Stimulated activated CD4-positive, alpha-beta T cell treated with anti-CD3 and anti-CD28 coated beads, Interleukin-4, amount 100 ng/mL, for 24 hours (primary cell): ENCODE measurements at regions not wholly inside any gene's neighbourhood (a gene's known extent, or its start where the extent isn't known, plus 50 kb on each side); places are given as distances from the start of the nearest gene placed in this dataset.
"Not testable (repeated sequence)": the region's sequence is repeated elsewhere in the genome, so short reads cannot be mapped to it uniquely, and the experiment has no call there.

Experiments
- DNase-seq: peaks from one replicate; pipeline ENCODE4 v3.0.0-alpha.2; 2020

DNA sequence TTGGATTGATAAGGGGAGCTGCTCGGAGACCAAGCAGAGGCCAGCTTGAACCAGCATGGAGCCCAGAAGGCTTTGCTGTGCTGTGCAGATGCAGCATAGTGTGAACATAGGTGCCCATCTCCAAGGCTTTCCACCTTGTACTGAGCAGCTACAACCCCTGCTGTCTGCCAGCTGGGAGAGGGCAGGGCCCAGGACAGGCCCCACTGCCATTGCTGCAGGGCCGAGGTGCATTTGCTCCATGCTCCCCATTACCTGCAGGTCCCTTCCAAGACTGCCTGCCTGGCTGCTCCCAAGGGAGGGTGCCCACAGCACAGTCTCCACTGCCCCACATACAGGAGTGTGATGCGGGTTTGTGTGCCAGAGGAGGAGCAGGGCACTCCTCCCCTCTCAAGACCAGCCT lies 1016.0 kb upstream of the INTU start:
- DNase-seq, result no peak

DNA sequence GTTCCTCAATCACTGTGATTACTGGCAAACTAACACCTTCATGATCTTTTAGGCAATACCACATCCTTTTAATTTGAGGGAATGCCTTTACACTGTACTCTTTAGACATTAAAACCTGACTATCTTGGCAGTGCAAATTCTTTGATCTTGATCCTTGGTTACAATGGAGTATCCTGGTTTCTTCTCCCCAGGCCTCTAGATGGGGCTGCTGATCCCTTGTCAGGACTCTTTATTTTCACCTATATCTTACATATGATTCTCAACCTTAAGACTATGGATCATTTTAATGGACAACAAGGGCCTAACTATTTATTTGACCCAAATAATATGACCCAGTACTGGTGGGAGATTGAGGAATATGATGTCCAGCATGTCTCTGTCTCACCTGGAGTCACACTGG lies 1005.5 kb upstream of the INTU start:
- DNase-seq, result no peak

DNA sequence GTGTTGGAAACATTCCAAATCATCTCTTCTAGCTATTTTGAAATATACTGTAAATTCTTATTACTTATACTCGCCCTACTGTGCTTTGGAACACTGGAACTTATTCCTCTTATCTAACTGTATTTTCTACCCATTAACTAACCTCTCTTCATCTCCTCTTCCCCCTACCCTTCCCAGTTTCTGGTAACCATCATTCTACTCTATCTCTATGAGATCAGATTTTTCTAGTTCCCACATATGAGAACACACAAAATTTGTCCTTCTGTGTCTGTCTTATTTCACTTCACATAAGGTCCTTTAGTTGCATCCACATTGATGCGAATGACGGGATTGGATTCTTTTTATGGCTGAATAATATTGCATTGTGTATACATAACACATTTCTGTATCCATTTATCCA lies 1003.8 kb upstream of the INTU start:
- no peak for DNase-seq

DNA sequence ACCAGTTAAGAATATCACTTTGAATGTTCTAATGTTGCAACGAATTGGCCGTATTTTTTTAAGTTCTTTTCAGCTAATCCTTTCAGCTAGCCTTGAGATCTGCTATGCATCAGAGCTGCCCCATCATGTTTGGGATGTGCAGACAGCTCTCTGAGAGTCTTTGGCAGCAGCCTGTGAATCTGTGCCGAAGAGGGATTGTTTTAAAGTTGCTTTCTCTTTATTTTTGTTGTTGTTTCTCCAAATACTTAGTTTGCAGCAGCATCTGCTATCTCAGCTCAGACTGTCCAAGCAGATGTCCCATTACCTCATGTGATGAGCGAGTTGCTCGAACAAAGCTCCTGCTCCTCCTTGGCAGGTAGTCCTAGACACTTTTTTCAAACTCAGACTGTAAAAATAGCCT lies 1002.5 kb upstream of the INTU start:
- no peak for DNase-seq

DNA sequence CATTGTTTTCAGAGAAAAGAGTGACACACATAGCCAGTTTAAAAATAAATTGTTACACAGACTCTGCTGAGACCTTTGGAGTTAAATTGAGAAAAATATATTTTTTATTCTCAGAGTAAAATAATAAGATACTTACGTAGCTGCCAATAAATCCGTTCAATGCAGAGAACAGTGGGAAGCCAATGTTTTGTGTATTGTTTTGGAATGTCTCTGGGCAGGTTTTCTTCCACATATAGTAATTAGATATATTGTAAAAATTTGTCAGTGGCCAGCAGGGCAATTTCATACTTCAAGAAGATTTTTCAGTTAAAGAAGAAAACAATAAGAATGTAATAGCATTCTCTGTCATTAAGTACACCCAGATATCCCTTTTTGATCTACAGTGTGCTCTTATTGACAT lies 999.5 kb upstream of the INTU start:
- DNase-seq, result no peak

DNA sequence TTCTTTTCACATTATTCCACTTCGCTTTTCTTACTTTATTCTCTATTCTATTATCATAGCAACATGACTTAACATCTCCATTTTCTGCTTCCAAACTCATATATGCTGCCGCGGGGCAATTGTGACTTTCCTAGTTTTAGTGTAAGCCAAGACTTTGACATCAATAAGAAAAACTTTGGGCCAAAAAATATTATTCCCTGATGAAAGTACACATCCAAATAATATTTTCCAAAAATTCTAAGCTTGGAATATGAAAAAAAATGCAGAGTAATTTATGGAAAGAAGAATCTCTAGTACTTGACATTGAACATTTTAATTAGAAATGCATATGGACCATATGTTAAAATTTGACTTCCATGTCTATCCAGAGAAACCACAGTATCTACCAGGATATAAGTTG lies 995.1 kb upstream of the INTU start:
- no peak for DNase-seq

DNA sequence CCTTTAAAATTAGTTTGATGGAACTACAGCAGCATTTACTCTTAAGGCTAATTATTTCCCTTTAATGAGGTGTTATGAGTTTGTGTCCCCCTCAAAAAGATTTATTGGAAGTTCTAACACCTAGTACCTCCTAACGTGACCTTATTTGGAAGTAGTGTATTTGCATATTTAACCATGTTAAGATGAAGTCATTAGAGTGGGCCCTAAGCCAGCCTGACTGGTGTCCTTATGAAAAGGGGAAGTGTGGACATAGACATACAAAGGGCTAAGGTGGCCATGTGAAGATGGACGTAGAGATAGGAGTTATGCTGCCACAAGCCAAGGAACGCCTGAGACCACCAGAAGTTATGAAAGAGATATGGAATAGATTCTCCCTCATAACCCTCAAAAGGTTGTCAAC lies 985.4 kb upstream of the INTU start:
- DNase-seq, result no peak

DNA sequence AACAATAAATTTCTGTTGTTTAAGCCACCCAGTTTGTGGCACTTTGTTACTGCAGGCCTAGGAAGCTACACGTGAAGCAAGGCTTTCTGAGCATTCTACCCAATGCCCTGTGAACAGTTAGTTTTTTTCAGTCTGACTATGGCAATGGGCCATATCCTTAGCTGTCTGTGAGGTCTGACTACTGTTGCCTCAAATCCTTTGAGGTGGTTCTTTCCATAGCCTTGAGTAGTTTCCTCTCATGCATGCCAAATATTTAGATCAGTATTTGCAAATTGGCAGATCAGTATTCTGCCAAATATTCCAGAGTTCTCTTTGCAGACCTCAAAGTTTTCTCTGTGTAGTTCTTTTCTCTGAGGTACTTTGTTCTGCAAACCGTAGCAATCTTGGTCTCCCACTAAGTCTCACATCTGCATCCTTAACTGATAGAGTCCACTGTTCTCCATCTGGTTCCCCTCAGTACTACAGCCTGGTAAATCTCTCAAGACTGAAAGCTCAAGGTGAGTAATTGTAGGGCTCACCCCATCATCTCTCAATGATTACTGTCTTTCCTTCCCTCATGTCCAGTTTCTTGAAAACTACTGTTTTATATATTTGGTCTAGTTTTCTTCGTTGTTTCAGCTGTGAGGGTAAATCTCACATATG lies 984.9 kb upstream of the INTU start:
- no peak for DNase-seq

DNA sequence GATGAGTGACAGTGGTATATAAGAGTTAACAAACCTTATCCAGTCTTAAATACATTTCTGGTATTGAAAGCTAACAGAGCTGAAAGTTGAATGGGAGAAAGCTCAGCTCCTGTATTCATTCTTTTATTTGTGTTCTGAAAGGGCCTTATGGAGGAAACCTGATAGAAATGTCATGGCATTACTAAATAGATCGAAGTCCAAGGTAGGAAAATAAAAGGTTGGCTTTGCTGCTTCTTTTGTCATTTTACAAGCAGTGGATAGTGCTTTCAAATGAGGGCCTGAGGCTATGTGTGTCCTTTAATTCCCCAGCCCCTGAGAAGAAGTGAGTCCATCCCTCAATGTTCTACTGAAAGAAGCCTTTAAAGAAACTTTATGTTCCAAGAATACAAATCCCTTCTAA lies 974.3 kb upstream of the INTU start:
- DNase-seq, result no peak

DNA sequence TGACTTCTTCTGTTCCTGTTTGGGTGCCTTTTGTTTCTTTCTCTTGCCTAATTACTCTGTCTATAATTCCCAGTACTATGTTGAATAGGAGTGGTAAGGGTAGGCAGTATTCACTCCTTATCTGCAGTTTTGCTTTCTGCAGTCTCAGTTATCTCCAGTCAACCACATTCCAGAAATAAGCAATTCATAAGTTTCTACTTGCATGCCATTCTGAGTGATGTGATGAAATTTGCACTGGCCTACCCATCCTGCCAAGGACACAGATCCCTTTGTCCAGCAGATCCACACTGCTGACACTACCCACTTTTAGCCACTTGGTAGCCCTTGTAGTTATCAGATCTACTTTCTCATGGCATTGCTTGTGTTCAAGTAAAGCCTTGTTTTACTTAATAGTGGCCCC lies 971.6 kb upstream of the INTU start:
- DNase-seq, result no peak

DNA sequence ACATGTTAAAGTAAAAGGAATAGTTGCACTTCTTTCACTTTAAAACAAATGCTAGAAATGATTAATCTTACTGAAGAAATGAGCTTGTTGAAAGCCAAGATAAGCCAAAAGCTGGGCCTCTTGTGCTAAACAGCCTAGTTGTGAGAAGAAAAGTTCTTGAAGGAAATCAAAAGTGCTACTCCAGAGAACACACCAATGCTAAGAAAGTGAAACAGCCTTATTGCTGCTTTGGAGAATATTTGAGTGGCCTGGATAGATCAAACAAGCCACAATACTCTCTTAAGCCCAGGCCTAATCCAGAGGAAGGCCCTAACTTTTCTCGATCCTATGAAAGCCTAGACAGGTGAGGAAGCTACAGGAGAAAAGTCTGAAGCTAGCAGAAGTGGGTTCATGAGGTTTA lies 967.9 kb upstream of the INTU start:
- no peak for DNase-seq

DNA sequence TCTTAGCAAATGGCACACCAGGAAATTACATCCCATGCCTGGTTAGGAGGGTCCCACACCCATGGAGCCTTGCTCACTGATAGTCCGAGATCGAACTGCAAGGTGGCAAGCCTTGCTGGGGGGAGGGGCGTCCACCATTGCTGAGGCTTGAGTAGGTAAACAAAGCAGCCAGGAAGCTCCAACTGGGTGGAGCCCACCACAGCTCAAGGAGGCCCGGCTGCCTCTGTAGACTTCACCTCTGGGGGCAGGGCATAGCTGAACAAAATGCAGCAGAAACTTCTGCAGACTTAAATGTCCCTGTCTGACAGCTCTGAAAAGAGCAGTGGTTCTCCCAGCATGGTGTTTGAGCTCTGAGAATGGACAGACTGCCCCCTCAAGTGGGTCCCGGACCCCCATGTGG lies 962.7 kb upstream of the INTU start:
- DNase-seq, result not testable (repeated sequence)

DNA sequence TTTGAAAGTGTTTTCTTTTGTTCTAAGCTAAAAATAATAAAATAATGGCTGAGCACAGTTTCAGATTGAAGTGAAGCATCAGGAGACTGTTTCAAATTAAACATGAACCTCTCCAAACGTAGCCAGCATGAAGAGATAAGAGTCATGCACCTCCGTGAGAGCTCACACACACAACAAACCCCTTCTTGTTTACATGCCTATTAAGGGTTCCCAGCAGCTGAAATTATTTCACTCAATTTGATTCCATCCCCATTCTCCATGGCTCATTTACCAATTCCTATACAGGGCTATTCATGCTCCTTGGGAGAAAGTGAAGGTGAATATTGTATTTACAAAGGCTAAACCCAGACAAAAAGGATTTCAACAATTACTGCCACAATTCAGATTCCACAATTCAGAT lies 954.1 kb upstream of the INTU start:
- DNase-seq, result no peak

DNA sequence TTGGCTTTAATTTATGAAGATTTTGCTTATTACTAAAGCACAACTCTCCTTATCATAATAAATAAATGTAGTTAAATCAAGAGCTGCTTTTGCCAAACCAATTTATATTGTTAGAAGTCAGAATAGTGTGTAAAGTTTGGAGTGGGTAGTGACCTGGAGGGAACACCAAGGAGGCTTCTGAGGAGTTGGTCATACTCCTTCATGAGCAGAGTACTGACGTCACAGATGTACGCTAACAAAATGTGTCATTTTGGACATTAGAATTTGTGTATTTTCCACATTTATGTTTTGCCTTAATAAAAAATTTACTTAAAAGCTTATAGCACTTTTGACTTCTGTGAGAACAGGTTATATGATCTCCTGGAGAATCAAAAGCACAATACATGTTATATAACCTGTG lies 953.5 kb upstream of the INTU start:
- no peak for DNase-seq

DNA sequence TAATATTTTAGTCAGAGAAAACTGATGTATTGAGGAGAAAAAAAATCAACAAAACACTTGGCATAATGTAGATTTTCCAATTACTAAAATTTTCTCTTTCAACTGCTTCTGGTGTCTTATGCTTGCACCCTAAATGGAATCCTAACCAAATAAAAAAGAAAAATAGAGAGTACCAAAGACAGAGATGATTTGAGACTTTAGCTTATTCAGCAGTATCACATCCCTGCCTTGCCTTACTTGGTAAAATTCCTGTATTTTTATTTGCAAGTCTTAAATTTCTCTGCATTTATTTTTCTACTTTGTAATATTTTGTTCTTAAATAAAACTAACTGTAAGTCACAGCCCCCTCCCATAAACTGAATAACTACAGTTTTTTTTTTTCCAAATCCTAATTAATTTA lies 950.5 kb upstream of the INTU start:
- no peak for DNase-seq

DNA sequence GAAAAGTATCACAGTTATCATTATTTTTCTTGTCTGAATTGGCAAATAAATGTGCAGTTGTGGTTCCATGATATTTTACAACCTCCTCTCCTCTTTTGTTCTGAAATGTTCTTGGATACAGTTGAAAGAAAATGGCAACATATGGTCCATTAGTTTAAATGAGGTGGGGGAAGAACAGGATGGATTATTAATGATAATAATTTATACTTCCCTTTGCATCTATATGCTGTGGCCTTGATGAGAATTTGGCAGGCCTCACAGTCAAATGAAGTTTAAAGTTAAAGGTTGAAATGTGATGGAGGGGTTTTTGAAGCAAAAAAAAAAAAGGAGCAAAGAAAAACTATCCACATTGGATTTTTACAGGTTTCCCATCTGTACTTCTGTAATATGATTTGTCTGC lies 946.3 kb upstream of the INTU start:
- no peak for DNase-seq

DNA sequence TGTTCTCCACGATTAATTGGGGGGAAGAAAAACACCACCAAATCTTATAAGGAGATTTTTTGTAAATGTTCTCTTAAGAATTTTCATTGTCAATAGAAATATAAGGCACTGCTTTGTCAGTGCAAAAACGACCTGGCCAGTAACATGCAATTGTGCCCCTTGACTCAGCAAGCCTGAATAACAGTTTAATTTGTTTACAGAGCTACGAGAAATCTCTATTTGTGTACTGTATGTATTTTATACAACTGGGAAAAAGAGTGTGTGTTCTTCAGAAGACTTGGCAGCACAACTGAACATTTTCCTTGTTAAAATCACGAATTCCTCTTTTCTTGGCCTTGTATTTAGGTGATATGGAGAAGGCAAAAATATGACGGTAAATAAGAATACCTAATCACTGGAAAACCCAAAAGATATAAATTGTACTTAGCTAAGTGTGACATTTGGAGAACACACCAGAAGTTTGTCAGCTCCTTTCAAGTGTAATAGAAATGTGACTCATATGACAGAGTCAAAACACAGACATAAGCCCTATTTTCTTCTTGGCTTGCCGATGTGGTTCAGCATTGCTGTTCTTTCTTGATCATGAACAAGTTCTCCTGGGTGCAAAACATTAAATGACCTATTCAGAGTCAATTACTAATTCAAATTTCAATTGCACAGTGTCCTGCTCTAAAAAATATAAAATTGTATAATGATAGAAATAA lies 945.0 kb upstream of the INTU start:
- no peak for DNase-seq

DNA sequence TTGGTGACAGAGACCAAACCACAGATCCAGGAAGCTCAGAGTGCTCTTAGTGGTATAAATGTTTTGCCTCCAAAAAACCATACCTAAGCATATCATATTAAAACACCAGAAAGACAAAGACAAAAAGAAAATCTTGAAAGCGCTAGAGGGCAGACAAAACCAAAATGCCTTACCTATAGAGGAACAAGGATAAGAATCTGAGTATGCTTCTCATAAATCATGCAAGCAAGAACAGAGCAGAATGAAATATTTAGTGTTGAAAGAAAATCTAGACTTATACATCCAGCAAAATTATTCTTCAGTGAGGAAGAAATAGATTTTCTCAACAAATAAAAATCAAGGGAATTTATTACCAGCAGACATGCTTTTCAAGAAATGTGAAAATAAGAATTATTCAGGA lies 941.0 kb upstream of the INTU start:
- no peak for DNase-seq

DNA sequence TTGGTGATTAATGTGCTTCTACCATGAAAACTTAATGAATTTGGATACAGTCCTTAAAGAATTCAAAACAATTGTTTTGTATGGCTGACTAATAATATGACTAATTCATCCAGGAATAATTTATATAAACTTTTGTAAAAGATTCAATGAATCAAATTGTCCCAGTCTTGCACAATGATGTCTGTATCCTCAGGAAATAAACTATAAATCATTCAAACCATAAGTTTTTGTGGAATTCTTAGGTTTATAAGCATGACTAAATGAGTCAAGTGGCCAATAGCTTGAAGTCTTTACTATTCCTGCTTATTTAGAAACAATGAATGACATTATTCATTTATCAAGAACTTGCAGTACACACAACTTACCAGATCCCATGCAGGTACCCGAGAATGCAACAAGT lies 935.0 kb upstream of the INTU start:
- DNase-seq, result no peak

DNA sequence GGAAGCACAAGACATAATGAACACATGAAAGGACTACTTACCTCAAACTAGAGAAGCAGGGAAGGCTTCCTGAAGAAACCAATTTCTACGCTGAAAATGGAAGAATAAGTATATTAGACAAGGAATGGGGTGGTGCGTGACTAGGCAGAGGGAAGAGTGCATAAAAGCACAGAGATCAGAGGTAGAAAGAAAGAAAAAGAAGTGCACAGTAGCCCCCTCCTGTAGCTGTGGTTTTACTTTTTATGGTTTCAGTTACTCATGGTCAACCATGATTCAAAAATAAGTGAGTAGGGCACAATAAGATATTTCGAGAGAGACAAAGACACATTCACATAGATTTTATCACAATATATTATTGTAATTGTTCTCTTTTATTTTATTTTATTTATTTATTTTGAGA lies 934.5 kb upstream of the INTU start:
- DNase-seq, result no peak

DNA sequence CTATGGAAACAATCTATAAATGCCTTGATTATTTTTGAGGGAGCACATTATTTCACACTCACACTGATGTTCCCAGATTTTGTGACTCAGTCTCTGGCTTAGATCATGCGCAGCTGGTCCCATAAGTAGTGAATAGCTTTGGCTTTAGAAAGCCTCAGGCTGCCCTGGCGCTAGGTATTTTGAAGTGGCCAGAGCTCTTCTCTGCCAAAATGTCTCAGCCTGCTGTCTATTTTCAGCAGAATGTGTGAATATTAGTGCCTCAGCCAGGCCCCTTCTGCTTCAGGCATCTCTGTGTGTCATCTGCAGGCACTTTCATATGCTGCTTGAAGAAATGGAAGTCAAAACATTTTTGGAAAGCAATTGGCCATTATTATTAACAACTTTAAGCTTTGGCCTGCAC lies 931.0 kb upstream of the INTU start:
- DNase-seq, result no peak

DNA sequence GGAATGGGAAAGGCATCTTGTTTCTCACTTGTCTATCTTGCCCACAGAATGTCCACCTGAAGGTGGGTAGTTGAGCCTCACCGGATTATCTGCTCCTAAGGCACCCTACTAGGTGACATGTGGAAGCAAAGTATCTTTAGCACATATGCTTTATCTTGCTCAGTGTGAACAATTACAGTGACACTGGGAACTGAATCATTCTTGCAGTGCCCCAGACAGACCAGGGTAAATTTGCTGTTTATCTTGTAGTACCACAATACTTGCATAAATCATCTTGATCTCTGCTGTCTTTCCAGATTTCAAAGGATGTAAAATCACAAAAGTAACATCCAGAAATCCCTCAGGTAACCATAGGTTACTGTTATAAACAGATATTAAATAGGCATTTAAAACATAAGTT lies 930.0 kb upstream of the INTU start:
- no peak for DNase-seq

DNA sequence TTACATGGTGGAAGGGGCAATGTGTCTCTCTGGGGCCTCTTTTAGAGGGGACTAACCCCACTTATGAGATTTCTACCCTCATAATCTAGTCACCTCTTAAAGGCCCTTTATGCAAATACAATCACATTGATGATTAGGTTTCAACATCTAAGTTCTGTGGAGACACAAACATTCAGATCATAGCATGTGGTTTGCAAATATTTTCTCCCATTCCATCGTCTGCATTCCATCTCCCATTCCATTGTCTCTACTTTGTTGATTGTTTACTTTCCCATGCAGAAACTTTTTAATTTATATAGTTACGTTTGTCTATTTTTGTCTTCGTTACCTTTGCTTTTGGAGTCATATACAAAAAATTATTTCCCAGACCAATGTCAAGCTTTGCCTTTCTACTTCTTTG lies 927.5 kb upstream of the INTU start:
- no peak for DNase-seq

DNA sequence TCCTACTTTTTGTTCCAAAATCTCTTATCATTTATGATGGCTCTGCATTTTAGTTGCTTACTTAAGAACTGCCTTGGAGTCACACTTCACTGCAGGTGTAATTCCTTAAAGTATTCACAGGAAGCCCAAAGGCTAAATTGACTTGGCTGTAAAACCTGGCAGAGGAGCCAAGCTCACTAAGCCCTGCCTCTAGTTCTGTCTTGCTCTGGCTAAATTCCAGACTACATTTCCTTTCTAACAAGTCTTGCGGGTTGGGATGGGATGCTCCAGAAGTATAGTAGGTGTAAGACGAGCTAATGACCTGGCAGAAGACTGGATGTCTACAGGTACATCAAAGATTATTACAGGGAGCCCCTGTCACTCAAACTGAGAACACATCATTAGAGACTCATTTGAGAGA lies 924.0 kb upstream of the INTU start:
- DNase-seq, result no peak

DNA sequence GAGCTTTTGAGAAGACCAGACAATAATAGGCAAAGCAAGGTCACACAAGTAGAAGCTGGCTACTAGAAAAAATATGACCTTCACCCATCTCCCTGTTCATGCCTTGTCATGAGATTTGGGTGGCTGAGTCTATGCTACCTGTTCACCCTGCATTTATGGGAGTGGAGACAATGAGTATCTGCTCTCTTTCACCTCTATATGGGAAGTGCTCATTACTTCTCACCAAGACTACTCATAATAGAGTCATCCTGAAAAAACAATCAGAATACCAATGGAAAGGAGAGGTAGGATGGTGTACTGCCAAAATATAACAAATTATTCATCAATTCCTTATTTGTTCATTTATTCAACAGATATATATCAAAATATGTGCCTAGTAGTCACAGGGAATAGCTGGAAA lies 921.8 kb upstream of the INTU start:
- no peak for DNase-seq
